A549 (cell line): ENCODE measurements at regions not wholly inside any gene's neighbourhood (a gene's known extent, or its start where the extent isn't known, plus 50 kb on each side); places are given as distances from the start of the nearest gene placed in this dataset.

Source experiments
- ATAC-seq, 2 experiments: fragments of 200-7000 bp in 1 of 2; fragments of >200 bp in 1 of 2; cut with Nextera tagmentation in 1 of 2; cut with Tn5 transposase in 1 of 2; 3 replicates each; pipeline versions ENCODE4 v1.8.0 to v1.9.1; 2018 to 2020; ENCODE audit warnings: mild to moderate bottlenecking in 1 of 2, moderate library complexity in 1 of 2
- CTCF ChIA-PET: fragments of 300-600 bp; sonication (Branson Sonifier 250); formaldehyde crosslinking; extraction: SDS; loops from one replicate; lab custom pipeline; 2021; ENCODE audit warnings: antibody characterized with exemption, inconsistent platforms; lab: Yijun Ruan, JAX
- POLR2A ChIA-PET: fragments of 350-600 bp; formaldehyde crosslinking; extraction: SDS; loops from one replicate; lab custom pipeline; 2021; ENCODE audit warnings: antibody characterized with exemption, inconsistent platforms; lab: Yijun Ruan, JAX
- DNase-seq, 2 experiments: peaks; one replicate each; pipeline versions ENCODE4 v3.0.0 to v3.0.0-alpha.2; 2011 to 2016; ENCODE audit warnings: low read depth in 1 of 2, low spot score in 1 of 2
- FAIRE-seq: peaks from 2 replicates; lab custom pipeline; 2011; peaks lifted over from hg19 to GRCh38; lab: Jason Lieb, UNC
- H3K27ac ChIP-seq, 2 experiments: fragments of >200 bp; sonication (Bioruptor Twin); formaldehyde crosslinking; 3 replicates each; pipeline ENCODE4 v1.5.1; 2016 to 2017
- H3K4me1 ChIP-seq: fragments of >200 bp; sonication (Bioruptor Twin); formaldehyde crosslinking; 3 replicates; pipeline ENCODE4 v1.6.1; 2016
- H3K4me2 ChIP-seq: fragments of >200 bp; sonication (Bioruptor Twin); formaldehyde crosslinking; 3 replicates; pipeline ENCODE4 v1.6.1; 2016
- H3K4me3 ChIP-seq: fragments of >200 bp; sonication (Bioruptor Twin); formaldehyde crosslinking; 3 replicates; pipeline ENCODE4 v1.5.1; 2016
- H3K9me3 ChIP-seq: fragments of >200 bp; sonication (Bioruptor Twin); formaldehyde crosslinking; 3 replicates; pipeline ENCODE4 v1.6.1; 2016
- CBX2 ChIP-seq: fragments of 200-600 bp; sonication (generic); IDR thresholded peaks from 2 replicates; pipeline ENCODE4 v1.6.1; 2016; ENCODE audit warnings: low read depth, mild to moderate bottlenecking, borderline replicate concordance
- ESRRA ChIP-seq: fragments of 150-350 bp; IDR thresholded peaks from 2 replicates; pipeline ENCODE4 v1.6.1; 2014; ENCODE audit warnings: mild to moderate bottlenecking, low read length, borderline replicate concordance
- FOSB ChIP-seq: fragments of 250-450 bp; sonication (Bioruptor Pico); IDR thresholded peaks from 2 replicates; pipeline ENCODE4 v1.5.0; 2020; ENCODE audit warnings: mild to moderate bottlenecking, moderate library complexity
- FOSL2 ChIP-seq, 2 experiments: fragments of 450-650 bp in 1 of 2; fragments of >200 bp in 1 of 2; sonication (Bioruptor Twin) in 1 of 2; formaldehyde crosslinking; IDR thresholded peaks; 2 replicates each; pipeline versions ENCODE4 v1.5.0 to v1.6.1; 2016 to 2020; ENCODE audit warnings: mild to moderate bottlenecking in 1 of 2, moderate library complexity in 1 of 2
- HMGXB4 ChIP-seq: fragments of 250-450 bp; sonication (Bioruptor Pico); IDR thresholded peaks from 2 replicates; pipeline ENCODE4 v1.5.0; 2021; ENCODE audit warnings: mild to moderate bottlenecking, moderate library complexity, borderline replicate concordance
- KDM5A ChIP-seq: fragments of 200-600 bp; sonication (generic); IDR thresholded peaks from 2 replicates; pipeline ENCODE4 v1.6.1; 2016; ENCODE audit warnings: antibody characterized with exemption, mild to moderate bottlenecking
- MAZ ChIP-seq: fragments of 150-350 bp; IDR thresholded peaks from 2 replicates; pipeline ENCODE4 v1.6.1; 2014; ENCODE audit warnings: antibody characterized with exemption, low read depth, low read length, borderline replicate concordance
- NPAS2 ChIP-seq: fragments of 250-450 bp; sonication (Bioruptor Pico); IDR thresholded peaks from 2 replicates; pipeline ENCODE4 v1.8.0; 2022; ENCODE audit warnings: mild to moderate bottlenecking, moderate library complexity, borderline replicate concordance
- NR3C1 ChIP-seq: fragments of >200 bp; sonication (Bioruptor Twin); formaldehyde crosslinking; IDR thresholded peaks from 3 replicates; pipeline ENCODE4 v1.6.1; 2017
- PHF8 ChIP-seq: fragments of 200-600 bp; sonication (generic); IDR thresholded peaks from 2 replicates; pipeline ENCODE4 v1.6.1; 2016; ENCODE audit warnings: low read depth, mild to moderate bottlenecking, antibody characterized with exemption, moderate library complexity, borderline replicate concordance
- POLR2AphosphoS2 ChIP-seq: conservative IDR thresholded peaks from 2 replicates; pipeline ENCODE4 v1.6.1; 2012; ENCODE audit warnings: low read length, improper control_type of control experiment, inconsistent platforms
- RAD21 ChIP-seq, 2 experiments: fragments of >200 bp in 1 of 2; sonication (Bioruptor Twin) in 1 of 2; formaldehyde crosslinking in 1 of 2; IDR thresholded peaks in 1 of 2; conservative IDR thresholded peaks in 1 of 2; 2 replicates in 1 of 2; 3 replicates in 1 of 2; pipeline ENCODE4 v1.6.1; 2012 to 2018; ENCODE audit warnings: inconsistent platforms in 1 of 2
- RARB ChIP-seq: fragments of 250-450 bp; sonication (Bioruptor Pico); IDR thresholded peaks from 2 replicates; pipeline ENCODE4 v1.8.0; 2021; ENCODE audit warnings: mild to moderate bottlenecking, moderate library complexity
- REST ChIP-seq: fragments of 200-600 bp; sonication (generic); IDR thresholded peaks from 2 replicates; pipeline ENCODE4 v1.6.1; 2016; ENCODE audit warnings: antibody characterized with exemption, mild to moderate bottlenecking, moderate library complexity
- ZNF302 ChIP-seq: fragments of 250-450 bp; sonication (Bioruptor Pico); IDR thresholded peaks from 2 replicates; pipeline ENCODE4 v1.9.0; 2021; ENCODE audit warnings: inconsistent platforms, mild to moderate bottlenecking, moderate library complexity
- WGBS: methylation state at CpG from one replicate; pipeline ENCODE4 v1.1.6; 2017; ENCODE audit errors: missing lambda C conversion rate; 5-methylcytosine and 5-hydroxymethylcytosine counted together
- TF ChIP-seq, protein P1 (sequence below): fragments of >200 bp; sonication (Bioruptor Twin); formaldehyde crosslinking; IDR thresholded peaks from 3 replicates; pipeline ENCODE4 v1.5.1; 2016
- TF ChIP-seq, protein P2 (sequence below): fragments of 450-650 bp; IDR thresholded peaks from 2 replicates; pipeline ENCODE4 v1.6.1; 2014; ENCODE audit warnings: antibody characterized with exemption
- TF ChIP-seq, protein P3 (sequence below): fragments of >200 bp; sonication (Bioruptor Twin); formaldehyde crosslinking; IDR thresholded peaks from 3 replicates; pipeline ENCODE4 v1.6.1; 2016
- TF ChIP-seq, protein P4 (sequence below): IDR thresholded peaks from 2 replicates; pipeline ENCODE4 v1.6.1; 2012; ENCODE audit warnings: low read depth, borderline replicate concordance

- ATAC-seq = no peak
Measured at GRCh38 chr7:10593080-10593479, 380.6 kb upstream of the PHF14 start.

More at GRCh38 chr7:10593080-10593479, 380.6 kb upstream of the PHF14 start:
- CTCF ChIA-PET = interaction anchor here (0.7 kb wide), 1 partner anchor 38 kb away, joined by 3 read pairs; no protein-coding TSS in a partner anchor
- TF ChIP-seq FOSB (CRISPR knock-in tag) = no peak
- TF ChIP-seq CBX2 = no peak
- TF ChIP-seq PHF8 = no peak
- TF ChIP-seq FOSL2 (IDR thresholded peaks at IDR 0.05) = no peak
- no peak for TF ChIP-seq FOSL2 (CRISPR knock-in tag; IDR thresholded peaks at IDR 0.05)
- TF ChIP-seq RARB (CRISPR knock-in tag) = no peak
- TF ChIP-seq, protein P1, sequence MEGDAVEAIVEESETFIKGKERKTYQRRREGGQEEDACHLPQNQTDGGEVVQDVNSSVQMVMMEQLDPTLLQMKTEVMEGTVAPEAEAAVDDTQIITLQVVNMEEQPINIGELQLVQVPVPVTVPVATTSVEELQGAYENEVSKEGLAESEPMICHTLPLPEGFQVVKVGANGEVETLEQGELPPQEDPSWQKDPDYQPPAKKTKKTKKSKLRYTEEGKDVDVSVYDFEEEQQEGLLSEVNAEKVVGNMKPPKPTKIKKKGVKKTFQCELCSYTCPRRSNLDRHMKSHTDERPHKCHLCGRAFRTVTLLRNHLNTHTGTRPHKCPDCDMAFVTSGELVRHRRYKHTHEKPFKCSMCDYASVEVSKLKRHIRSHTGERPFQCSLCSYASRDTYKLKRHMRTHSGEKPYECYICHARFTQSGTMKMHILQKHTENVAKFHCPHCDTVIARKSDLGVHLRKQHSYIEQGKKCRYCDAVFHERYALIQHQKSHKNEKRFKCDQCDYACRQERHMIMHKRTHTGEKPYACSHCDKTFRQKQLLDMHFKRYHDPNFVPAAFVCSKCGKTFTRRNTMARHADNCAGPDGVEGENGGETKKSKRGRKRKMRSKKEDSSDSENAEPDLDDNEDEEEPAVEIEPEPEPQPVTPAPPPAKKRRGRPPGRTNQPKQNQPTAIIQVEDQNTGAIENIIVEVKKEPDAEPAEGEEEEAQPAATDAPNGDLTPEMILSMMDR = no peak
- no peak for TF ChIP-seq MAZ
- TF ChIP-seq, protein P2, sequence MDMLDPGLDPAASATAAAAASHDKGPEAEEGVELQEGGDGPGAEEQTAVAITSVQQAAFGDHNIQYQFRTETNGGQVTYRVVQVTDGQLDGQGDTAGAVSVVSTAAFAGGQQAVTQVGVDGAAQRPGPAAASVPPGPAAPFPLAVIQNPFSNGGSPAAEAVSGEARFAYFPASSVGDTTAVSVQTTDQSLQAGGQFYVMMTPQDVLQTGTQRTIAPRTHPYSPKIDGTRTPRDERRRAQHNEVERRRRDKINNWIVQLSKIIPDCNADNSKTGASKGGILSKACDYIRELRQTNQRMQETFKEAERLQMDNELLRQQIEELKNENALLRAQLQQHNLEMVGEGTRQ = no peak
- no peak for TF ChIP-seq HMGXB4 (CRISPR knock-in tag)
- no peak for TF ChIP-seq RAD21 (conservative IDR thresholded peaks at IDR 0.05 in 1 of 2, IDR thresholded peaks at IDR 0.05 in 1 of 2)
- no peak for TF ChIP-seq KDM5A
- TF ChIP-seq NPAS2 (CRISPR knock-in tag) = no peak
- no peak for TF ChIP-seq NR3C1
- no peak for TF ChIP-seq ESRRA
- TF ChIP-seq, protein P3, sequence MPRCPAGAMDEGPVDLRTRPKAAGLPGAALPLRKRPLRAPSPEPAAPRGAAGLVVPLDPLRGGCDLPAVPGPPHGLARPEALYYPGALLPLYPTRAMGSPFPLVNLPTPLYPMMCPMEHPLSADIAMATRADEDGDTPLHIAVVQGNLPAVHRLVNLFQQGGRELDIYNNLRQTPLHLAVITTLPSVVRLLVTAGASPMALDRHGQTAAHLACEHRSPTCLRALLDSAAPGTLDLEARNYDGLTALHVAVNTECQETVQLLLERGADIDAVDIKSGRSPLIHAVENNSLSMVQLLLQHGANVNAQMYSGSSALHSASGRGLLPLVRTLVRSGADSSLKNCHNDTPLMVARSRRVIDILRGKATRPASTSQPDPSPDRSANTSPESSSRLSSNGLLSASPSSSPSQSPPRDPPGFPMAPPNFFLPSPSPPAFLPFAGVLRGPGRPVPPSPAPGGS = no peak
- no peak for TF ChIP-seq ZNF302 (CRISPR knock-in tag)
- no peak for TF ChIP-seq POLR2AphosphoS2
- TF ChIP-seq, protein P4, sequence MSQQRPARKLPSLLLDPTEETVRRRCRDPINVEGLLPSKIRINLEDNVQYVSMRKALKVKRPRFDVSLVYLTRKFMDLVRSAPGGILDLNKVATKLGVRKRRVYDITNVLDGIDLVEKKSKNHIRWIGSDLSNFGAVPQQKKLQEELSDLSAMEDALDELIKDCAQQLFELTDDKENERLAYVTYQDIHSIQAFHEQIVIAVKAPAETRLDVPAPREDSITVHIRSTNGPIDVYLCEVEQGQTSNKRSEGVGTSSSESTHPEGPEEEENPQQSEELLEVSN = no peak
- no peak for TF ChIP-seq REST
- Histone ChIP-seq H3K27ac (no peak overlapping the region), H3K4me2 (no peak overlapping the region), H3K9me3 (no peaks in the 10 kb centered on the region), H3K4me1 (no peaks in the 10 kb centered on the region), H3K4me3 (no peak overlapping the region)
- 9% methylated on average over 4 of the region's 4 CpGs for WGBS
- DNase-seq (no peak), FAIRE-seq (no peak)
- POLR2A ChIA-PET = no interaction called here
